ENCODE measurements at regions not wholly inside any gene's neighbourhood (a gene's known extent, or its start where the extent isn't known, plus 50 kb on each side); places are given as distances from the start of the nearest gene placed in this dataset.

GRCh38 chr2:150309311-150310080 is 178.0 kb downstream of the RND3 start:
- TF ChIP-seq CTCF (IDR thresholded peaks at IDR 0.05) (no peak), POLR2A (IDR thresholded peaks at IDR 0.05) (no peak)
